HepG2 (cell line): ENCODE measurements at regions not wholly inside any gene's neighbourhood (a gene's known extent, or its start where the extent isn't known, plus 50 kb on each side); places are given as distances from the start of the nearest gene placed in this dataset.

Experiments
- BATF2 ChIP-seq: sonication (generic); formaldehyde crosslinking; IDR thresholded peaks from 2 replicates; pipeline ENCODE4 v1.8.0; 2022; ENCODE audit warnings: mild to moderate bottlenecking, missing genetic modification reagents, moderate library complexity
- CREB1 ChIP-seq, 2 experiments: fragments of 450-650 bp in 1 of 2; IDR thresholded peaks; 2 replicates each; pipeline ENCODE4 v1.6.1; 2016 to 2017; ENCODE audit warnings: control low read depth in 1 of 2, mild to moderate bottlenecking in 1 of 2, missing compliant biosample characterization in 1 of 2, missing genetic modification characterization in 1 of 2
- EP300 ChIP-seq, 3 experiments: sonication (generic) in 1 of 3; formaldehyde crosslinking in 1 of 3; IDR thresholded peaks; 2 replicates each; pipeline versions ENCODE4 v1.5.1 to v1.6.1; 2011 to 2020; ENCODE audit warnings: low read depth in 2 of 3, low read length in 2 of 3, borderline replicate concordance in 1 of 3, improper control_type of control experiment in 1 of 3, mild to moderate bottlenecking in 1 of 3, missing genetic modification reagents in 1 of 3, moderate library complexity in 1 of 3
- FOXJ3 ChIP-seq: sonication (generic); formaldehyde crosslinking; IDR thresholded peaks from 2 replicates; pipeline ENCODE4 v1.4.0; 2020; ENCODE audit warnings: missing genetic modification reagents, mild to moderate bottlenecking, borderline replicate concordance
- GATA4 ChIP-seq: sonication (generic); IDR thresholded peaks from 2 replicates; pipeline ENCODE4 v1.6.1; 2016; ENCODE audit warnings: antibody characterized with exemption, low read depth, borderline replicate concordance
- HDAC2 ChIP-seq: sonication (generic); formaldehyde crosslinking; IDR thresholded peaks from 2 replicates; pipeline ENCODE4 v1.4.0; 2020; ENCODE audit warnings: missing genetic modification reagents
- HDAC6 ChIP-seq: fragments of 200-600 bp; sonication (generic); IDR thresholded peaks from 2 replicates; pipeline ENCODE4 v1.7.0; 2017; ENCODE audit warnings: mild to moderate bottlenecking, antibody characterized with exemption, low read length, low read depth
- KAT2B ChIP-seq: fragments of 150-350 bp; IDR thresholded peaks from 2 replicates; pipeline ENCODE4 v1.6.1; 2014; ENCODE audit warnings: low read depth, low read length, borderline replicate concordance
- NFKB2 ChIP-seq: sonication (generic); formaldehyde crosslinking; IDR thresholded peaks from 2 replicates; pipeline ENCODE4 v1.4.0; 2020; ENCODE audit warnings: missing genetic modification reagents, borderline replicate concordance
- NRL ChIP-seq: sonication (generic); formaldehyde crosslinking; IDR thresholded peaks from 2 replicates; pipeline ENCODE4 v1.5.0; 2020; ENCODE audit warnings: missing genetic modification reagents, mild to moderate bottlenecking, moderate library complexity, borderline replicate concordance
- PCBP2 ChIP-seq: fragments of 200-400 bp; formaldehyde crosslinking; optimal IDR thresholded peaks from 2 replicates; pipeline ENCODE3; 2018; ENCODE audit warnings: low read length, low read depth; ENCODE audit not compliant: poor library complexity, severe bottlenecking
- PHF20 ChIP-seq: sonication (generic); formaldehyde crosslinking; IDR thresholded peaks from 2 replicates; pipeline ENCODE4 v1.5.0; 2020; ENCODE audit warnings: mild to moderate bottlenecking, missing genetic modification reagents
- POGZ ChIP-seq: sonication (generic); formaldehyde crosslinking; IDR thresholded peaks from 2 replicates; pipeline ENCODE4 v1.4.0; 2020; ENCODE audit warnings: mild to moderate bottlenecking, missing genetic modification reagents
- PRDM10 ChIP-seq: sonication (generic); formaldehyde crosslinking; IDR thresholded peaks from 2 replicates; pipeline ENCODE4 v1.4.0; 2020; ENCODE audit warnings: low read depth, missing genetic modification reagents
- RNF2 ChIP-seq: fragments of 450-650 bp; conservative IDR thresholded peaks from 2 replicates; pipeline ENCODE4 v1.6.1; 2016; ENCODE audit warnings: low read depth
- SALL2 ChIP-seq: sonication (generic); formaldehyde crosslinking; IDR thresholded peaks from 2 replicates; pipeline ENCODE4 v1.8.1; 2023; ENCODE audit warnings: mild to moderate bottlenecking, missing genetic modification reagents, inconsistent platforms
- SCMH1 ChIP-seq: sonication (generic); formaldehyde crosslinking; IDR thresholded peaks from 2 replicates; pipeline ENCODE4 v1.9.0; 2021; ENCODE audit warnings: missing genetic modification reagents, mild to moderate bottlenecking, borderline replicate concordance
- SMC3 ChIP-seq: IDR thresholded peaks from 2 replicates; pipeline ENCODE4 v1.6.1; 2011; ENCODE audit warnings: low read length, improper control_type of control experiment
- ZNF138 ChIP-seq: sonication (generic); formaldehyde crosslinking; IDR thresholded peaks from 2 replicates; pipeline ENCODE4 v1.5.0; 2020; ENCODE audit warnings: mild to moderate bottlenecking, low read depth, missing genetic modification reagents
- ZNF331 ChIP-seq: sonication (generic); formaldehyde crosslinking; IDR thresholded peaks from 2 replicates; pipeline ENCODE4 v1.4.0; 2020; ENCODE audit warnings: missing genetic modification reagents
- ZNF570 ChIP-seq: sonication (generic); formaldehyde crosslinking; IDR thresholded peaks from 2 replicates; pipeline ENCODE4 v1.4.0; 2020; ENCODE audit warnings: mild to moderate bottlenecking, missing genetic modification reagents, borderline replicate concordance
- ZNF747 ChIP-seq: sonication (generic); formaldehyde crosslinking; IDR thresholded peaks from 2 replicates; pipeline ENCODE4 v1.8.1; 2023; ENCODE audit warnings: missing genetic modification reagents, mild to moderate bottlenecking, borderline replicate concordance
- ZSCAN20 ChIP-seq: sonication (generic); formaldehyde crosslinking; IDR thresholded peaks from 2 replicates; pipeline ENCODE4 v1.4.0; 2020; ENCODE audit warnings: missing genetic modification reagents, mild to moderate bottlenecking, borderline replicate concordance
- ZSCAN22 ChIP-seq: sonication (generic); formaldehyde crosslinking; IDR thresholded peaks from 2 replicates; pipeline ENCODE4 v1.4.0; 2020; ENCODE audit warnings: mild to moderate bottlenecking, missing genetic modification reagents

DNA sequence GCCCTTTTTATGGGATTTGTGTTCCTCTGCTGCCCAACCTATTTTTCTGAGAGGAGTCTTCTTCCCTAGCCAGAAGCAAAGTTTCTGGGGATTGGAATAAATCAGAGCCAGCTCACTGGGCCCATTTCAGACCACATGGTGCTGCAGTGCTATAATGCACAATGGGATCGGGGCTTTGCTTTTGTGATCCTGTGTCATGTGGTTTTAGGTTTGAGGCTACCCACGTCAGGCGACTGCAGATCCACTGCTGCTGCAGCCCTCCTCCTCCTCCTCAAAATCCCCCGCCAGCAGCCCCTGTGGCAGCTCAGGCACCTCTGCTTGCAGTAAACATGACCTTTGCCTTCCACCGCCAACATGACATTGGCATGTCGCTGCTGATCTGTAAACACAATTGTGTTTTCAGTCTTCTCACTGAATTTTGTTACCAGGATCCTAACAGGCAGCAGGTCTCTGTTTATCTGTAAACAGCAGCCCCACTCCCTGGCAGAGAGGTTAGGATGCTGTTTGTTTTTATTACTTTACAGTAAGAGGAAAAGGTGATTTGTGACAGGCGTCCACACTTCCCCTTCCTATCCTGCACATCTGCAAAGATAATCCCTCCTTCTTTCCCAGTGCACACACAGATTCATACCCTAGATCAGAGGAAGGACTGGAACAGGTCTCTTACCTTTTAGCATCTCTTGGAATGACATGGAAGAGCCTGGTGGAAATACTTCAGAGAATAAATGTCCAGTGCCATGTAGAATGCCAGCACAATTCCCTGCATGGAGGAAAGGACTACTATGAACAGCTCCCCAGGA, 130.8 kb downstream of the FOXI3 start (continued):
- TF ChIP-seq BATF2 (CRISPR knock-in tag) (no peak), FOXJ3 (CRISPR knock-in tag) (peak; percentile 79; the same call in 1 of the 2 replicates), SMC3 (no peak), ZNF331 (peak; percentile 59; the same call in 1 of the 2 replicates), CREB1 (IDR thresholded peaks at IDR 0.05) (no peak), CREB1 (CRISPR knock-in tag; IDR thresholded peaks at IDR 0.05) (no peak), RNF2 (no peak), ZSCAN22 (CRISPR knock-in tag) (no peak), ZSCAN20 (no peak), ZNF747 (CRISPR knock-in tag) (no peak), KAT2B (no peak), HDAC6 (no peak), ZNF570 (CRISPR knock-in tag) (no peak), EP300 (IDR thresholded peaks at IDR 0.05; ENCODE audit: low read depth in 2 of 2, low read length in 2 of 2) (peak in 1 of 2 experiments; percentile 55; a peak in 2 of 4 replicates), EP300 (CRISPR knock-in tag; IDR thresholded peaks at IDR 0.05; ENCODE audit: borderline replicate concordance) (no peak), PRDM10 (CRISPR knock-in tag) (no peak), SCMH1 (CRISPR knock-in tag) (no peak), NFKB2 (CRISPR knock-in tag) (no peak; the same call in 1 of the 2 replicates), SALL2 (no peak), ZNF138 (no peak), GATA4 (no peak), PHF20 (no peak), HDAC2 (CRISPR knock-in tag) (peak; percentile 61; the same call in 1 of the 2 replicates), NRL (CRISPR knock-in tag) (no peak), PCBP2 (no peak), POGZ (CRISPR knock-in tag) (no peak)
